A549 (cell line): ENCODE measurements at regions not wholly inside any gene's neighbourhood (a gene's known extent, or its start where the extent isn't known, plus 50 kb on each side); places are given as distances from the start of the nearest gene placed in this dataset.

Source experiments
- BHLHE40 ChIP-seq: IDR thresholded peaks from 2 replicates; pipeline ENCODE4 v1.6.1; 2012; ENCODE audit warnings: low read depth, low read length, inconsistent platforms
- CEBPB ChIP-seq, 2 experiments: fragments of >200 bp in 1 of 2; sonication (Bioruptor Twin) in 1 of 2; formaldehyde crosslinking in 1 of 2; IDR thresholded peaks; 2 replicates each; pipeline ENCODE4 v1.6.1; 2012 to 2016
- CHD4 ChIP-seq: fragments of 200-600 bp; sonication (generic); IDR thresholded peaks from 2 replicates; pipeline ENCODE4 v1.6.1; 2016; ENCODE audit warnings: antibody characterized with exemption, mild to moderate bottlenecking, borderline replicate concordance
- CTCF ChIP-seq: fragments of >200 bp; sonication (Bioruptor Twin); formaldehyde crosslinking; IDR thresholded peaks from 3 replicates; pipeline ENCODE4 v1.5.1; 2016
- ELK1 ChIP-seq: fragments of 150-350 bp; IDR thresholded peaks from 2 replicates; pipeline ENCODE4 v1.6.1; 2014; ENCODE audit warnings: low read depth, mild to moderate bottlenecking, low read length
- EP300 ChIP-seq, 2 experiments: fragments of >200 bp; sonication (Bioruptor Twin); formaldehyde crosslinking; IDR thresholded peaks; 2 replicates in 1 of 2; 3 replicates in 1 of 2; pipeline ENCODE4 v1.6.1; 2016 to 2017
- HDAC2 ChIP-seq: fragments of 200-600 bp; sonication (generic); IDR thresholded peaks from 2 replicates; pipeline ENCODE4 v1.6.1; 2016
- MAFK ChIP-seq: fragments of 450-650 bp; IDR thresholded peaks from 2 replicates; pipeline ENCODE4 v1.6.1; 2014; ENCODE audit not compliant: partially characterized antibody
- POLR2A ChIP-seq: IDR thresholded peaks from 2 replicates; pipeline ENCODE4 v1.6.1; 2012; ENCODE audit warnings: mild to moderate bottlenecking, low read length
- RAD21 ChIP-seq, 2 experiments: fragments of >200 bp in 1 of 2; sonication (Bioruptor Twin) in 1 of 2; formaldehyde crosslinking in 1 of 2; IDR thresholded peaks in 1 of 2; conservative IDR thresholded peaks in 1 of 2; 2 replicates in 1 of 2; 3 replicates in 1 of 2; pipeline ENCODE4 v1.6.1; 2012 to 2018; ENCODE audit warnings: inconsistent platforms in 1 of 2
- RARB ChIP-seq: fragments of 250-450 bp; sonication (Bioruptor Pico); IDR thresholded peaks from 2 replicates; pipeline ENCODE4 v1.8.0; 2021; ENCODE audit warnings: mild to moderate bottlenecking, moderate library complexity
- USF2 ChIP-seq: fragments of 450-650 bp; IDR thresholded peaks from 2 replicates; pipeline ENCODE4 v1.6.1; 2014; ENCODE audit warnings: antibody characterized with exemption
- ZFP36 ChIP-seq: fragments of 450-650 bp; IDR thresholded peaks from 2 replicates; pipeline ENCODE4 v1.6.1; 2014; ENCODE audit warnings: borderline replicate concordance; ENCODE audit not compliant: partially characterized antibody

GRCh38 chr9:103680581-103680980 is 413.5 kb upstream of the SMC2 start:
- TF ChIP-seq ELK1, result no peak
- TF ChIP-seq BHLHE40, result no peak
- TF ChIP-seq CEBPB (IDR thresholded peaks at IDR 0.05), result no peak
- no peak for TF ChIP-seq CTCF
- no peak for TF ChIP-seq RAD21 (conservative IDR thresholded peaks at IDR 0.05 in 1 of 2, IDR thresholded peaks at IDR 0.05 in 1 of 2)
- TF ChIP-seq MAFK, result no peak
- TF ChIP-seq CHD4, result no peak
- TF ChIP-seq USF2, result no peak
- no peak for TF ChIP-seq HDAC2
- TF ChIP-seq EP300 (IDR thresholded peaks at IDR 0.05), result no peak
- no peak for TF ChIP-seq POLR2A
- TF ChIP-seq ZFP36, result no peak
- TF ChIP-seq RARB (CRISPR knock-in tag), result no peak
